ENCODE measurements at regions not wholly inside any gene's neighbourhood (a gene's known extent, or its start where the extent isn't known, plus 50 kb on each side); places are given as distances from the start of the nearest gene placed in this dataset.

- TF ChIP-seq CTCF (IDR thresholded peaks at IDR 0.05; ENCODE audit: low read length) (no peak), EZH2 (IDR thresholded peaks at IDR 0.05; ENCODE audit: borderline replicate concordance, low read length) (no peak)
Observed at GRCh38 chr2:14942987-14943386, 310.5 kb downstream of the LRATD1 start.

Measured in OCI-LY1 (cell line).